Astrocyte of the cerebellum (primary cell): ENCODE measurements at regions not wholly inside any gene's neighbourhood (a gene's known extent, or its start where the extent isn't known, plus 50 kb on each side); places are given as distances from the start of the nearest gene placed in this dataset.

Source experiments
- DNase-seq: peaks from one replicate; pipeline ENCODE4 v3.0.0-alpha.2; 2011; ENCODE audit warnings: low read depth
- H3K4me3 ChIP-seq: 2 replicates; pipeline ENCODE4 v1.5.1; 2011; ENCODE audit warnings: mild to moderate bottlenecking, low read depth, low read length, moderate library complexity
- CTCF ChIP-seq: IDR thresholded peaks from 2 replicates; pipeline ENCODE4 v1.5.1; 2012; ENCODE audit warnings: low read length, low read depth, moderate library complexity, mild to moderate bottlenecking; ENCODE audit errors: missing control alignments
- in situ Hi-C: cut with HindIII; loops from 2 replicates; pipeline ENCODE4 v1.10.0; 2017; ENCODE audit warnings: low sequenced_read_pairs

- no peak for TF ChIP-seq CTCF
- in situ Hi-C loops, result no loop called here
- H3K4me3 ChIP-seq, result no peak overlapping the region
- DNase-seq, result no peak
Measured at GRCh38 chr14:44287858-44288257, 219.2 kb downstream of the FSCB start.

DNA sequence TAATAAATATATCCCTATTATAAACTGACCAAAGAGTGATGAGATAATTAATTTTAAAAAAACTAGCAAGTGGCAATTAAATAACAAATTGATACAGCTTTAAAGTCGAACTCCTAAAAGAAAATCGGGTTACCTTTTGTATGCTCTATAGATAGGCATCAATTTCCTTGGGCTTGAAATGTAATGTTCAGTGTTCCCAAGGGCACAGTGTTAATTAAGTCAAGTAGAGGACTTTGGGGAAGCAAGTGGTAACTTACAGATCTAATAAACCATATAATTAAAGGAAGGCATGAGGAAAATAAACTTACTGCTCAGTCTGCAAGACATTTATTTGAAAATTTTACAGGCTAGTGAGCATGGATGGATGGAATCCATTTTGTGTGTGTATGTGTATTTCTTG is 220.9 kb downstream of the FSCB start:
- in situ Hi-C loops, result no loop called here
- no peak for DNase-seq
- no peak overlapping the region for H3K4me3 ChIP-seq
- TF ChIP-seq CTCF, result no peak

GRCh38 chr14:44283836-44284235 is 223.2 kb downstream of the FSCB start:
- in situ Hi-C loops, result no loop called here
- no peak for DNase-seq
- TF ChIP-seq CTCF, result no peak

GRCh38 chr14:44279357-44279756 is 227.7 kb downstream of the FSCB start:
- no peak for DNase-seq
- H3K4me3 ChIP-seq, result no peak overlapping the region
- in situ Hi-C loops, result no loop called here
- TF ChIP-seq CTCF, result no peak

More at GRCh38 chr14:44283836-44284235, 223.2 kb downstream of the FSCB start:
- H3K4me3 ChIP-seq, result no peak overlapping the region

- no peak for TF ChIP-seq CTCF
Measured at GRCh38 chr14:44271637-44272036, 235.4 kb downstream of the FSCB start.

DNA sequence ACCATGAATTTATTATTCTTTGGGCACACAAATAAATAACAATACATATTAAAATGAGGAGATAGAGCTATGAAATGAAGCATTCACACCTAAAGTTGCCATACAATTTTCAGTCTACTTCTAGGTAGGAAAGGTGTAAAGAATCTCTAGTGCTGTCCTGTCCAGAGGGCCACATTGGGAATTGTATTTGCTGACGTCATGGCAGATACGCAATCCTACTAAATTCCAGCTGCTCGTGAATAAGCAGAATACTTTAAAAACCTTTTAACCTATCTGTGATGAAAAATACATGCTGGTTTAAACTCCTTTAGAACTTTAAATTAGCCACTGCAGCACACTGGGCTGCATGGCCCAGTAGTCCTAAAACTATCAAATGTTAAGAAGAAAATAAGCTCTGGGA is 236.1 kb downstream of the FSCB start:
- H3K4me3 ChIP-seq, result no peak overlapping the region
- TF ChIP-seq CTCF, result no peak
- in situ Hi-C loops, result no loop called here
- DNase-seq, result no peak

More at GRCh38 chr14:44271637-44272036, 235.4 kb downstream of the FSCB start:
- DNase-seq, result no peak
- H3K4me3 ChIP-seq, result no peak overlapping the region
- in situ Hi-C loops, result no loop called here

- in situ Hi-C loops, result no loop called here
Measured at GRCh38 chr14:44265246-44265645, 241.8 kb downstream of the FSCB start.

More at GRCh38 chr14:44265246-44265645, 241.8 kb downstream of the FSCB start:
- no peak overlapping the region for H3K4me3 ChIP-seq
- no peak for TF ChIP-seq CTCF
- DNase-seq, result no peak
